CD1c-positive myeloid dendritic cell (primary cell): ENCODE measurements at regions not wholly inside any gene's neighbourhood (a gene's known extent, or its start where the extent isn't known, plus 50 kb on each side); places are given as distances from the start of the nearest gene placed in this dataset.
"Not testable (repeated sequence)": the region's sequence is repeated elsewhere in the genome, so short reads cannot be mapped to it uniquely, and the experiment has no call there.

Experiments
- DNase-seq: peaks from one replicate; pipeline ENCODE4 v3.0.0-alpha.2; 2016; ENCODE audit errors: extremely low spot score

GRCh38 chr9:1554081-1555035 lies 460.8 kb upstream of the SMARCA2 start:
- no peak for DNase-seq

- DNase-seq: not testable (repeated sequence)
These were observed 456.5 kb upstream of the SMARCA2 start for GRCh38 chr9:1558666-1559065.

- no peak for DNase-seq
These were observed 439.2 kb upstream of the SMARCA2 start for GRCh38 chr9:1575939-1576338.

GRCh38 chr9:1580215-1580614 lies 434.9 kb upstream of the SMARCA2 start:
- DNase-seq: no peak

- DNase-seq: no peak
These were observed 433.2 kb upstream of the SMARCA2 start for GRCh38 chr9:1581926-1582325.

GRCh38 chr9:1591310-1591709 lies 423.8 kb upstream of the SMARCA2 start:
- DNase-seq: no peak

- DNase-seq: no peak
These were observed 416.9 kb upstream of the SMARCA2 start for GRCh38 chr9:1598270-1598669.

- no peak for DNase-seq
These were observed 415.2 kb upstream of the SMARCA2 start for GRCh38 chr9:1599961-1600360.

GRCh38 chr9:1604942-1605560 lies 410.1 kb upstream of the SMARCA2 start:
- DNase-seq: no peak

- DNase-seq: no peak
These were observed 408.9 kb upstream of the SMARCA2 start for GRCh38 chr9:1606253-1606652.

- DNase-seq: no peak
These were observed 402.3 kb upstream of the SMARCA2 start for GRCh38 chr9:1612886-1613285.

GRCh38 chr9:1617419-1617818 lies 397.7 kb upstream of the SMARCA2 start:
- no peak for DNase-seq

GRCh38 chr9:1619915-1620710 lies 395.0 kb upstream of the SMARCA2 start:
- DNase-seq: no peak

- DNase-seq: no peak
These were observed 377.7 kb upstream of the SMARCA2 start for GRCh38 chr9:1637401-1637800.

- no peak for DNase-seq
These were observed 376.0 kb upstream of the SMARCA2 start for GRCh38 chr9:1639166-1639565.

- DNase-seq: no peak
These were observed 367.4 kb upstream of the SMARCA2 start for GRCh38 chr9:1647776-1648175.

GRCh38 chr9:1653282-1653681 lies 361.9 kb upstream of the SMARCA2 start:
- no peak for DNase-seq

- DNase-seq: no peak
These were observed 356.3 kb upstream of the SMARCA2 start for GRCh38 chr9:1658661-1659362.

GRCh38 chr9:1659363-1659690 lies 355.8 kb upstream of the SMARCA2 start:
- DNase-seq: no peak

- DNase-seq: no peak
These were observed 346.7 kb upstream of the SMARCA2 start for GRCh38 chr9:1668441-1668840.

- no peak for DNase-seq
These were observed 341.8 kb upstream of the SMARCA2 start for GRCh38 chr9:1673300-1673699.

GRCh38 chr9:1676771-1677170 lies 338.4 kb upstream of the SMARCA2 start:
- no peak for DNase-seq
